GM21390 (cell line): ENCODE measurements at regions not wholly inside any gene's neighbourhood (a gene's known extent, or its start where the extent isn't known, plus 50 kb on each side); places are given as distances from the start of the nearest gene placed in this dataset.
"Not testable (repeated sequence)": the region's sequence is repeated elsewhere in the genome, so short reads cannot be mapped to it uniquely, and the experiment has no call there.

ENCODE experiments used
- ATAC-seq: cut with Tn5 transposase; IDR thresholded peaks from one replicate; pipeline ENCODE4 v1.9.1; 2021; ENCODE audit not compliant: unreplicated experiment

DNA sequence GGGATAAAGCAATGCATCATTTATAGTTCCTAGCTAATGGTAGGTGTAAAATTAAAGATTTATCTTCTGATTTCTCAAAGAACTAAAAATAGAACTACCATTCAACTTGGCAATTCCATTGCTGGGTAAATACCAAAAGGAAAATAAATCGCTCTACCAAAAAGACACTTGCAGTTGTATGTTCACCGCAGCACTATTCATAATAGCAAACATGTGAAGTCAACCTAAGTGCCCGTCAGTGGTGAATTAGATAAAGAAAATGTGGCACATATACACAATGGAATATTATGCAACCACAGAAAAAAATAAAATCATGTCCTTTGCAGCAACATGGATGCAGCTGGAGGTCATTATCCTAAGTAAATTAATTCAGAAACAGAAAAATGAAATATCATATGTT is 192.8 kb upstream of the ADRA1D start:
- no peak for ATAC-seq

GRCh38 chr20:4441191-4441590 is 192.1 kb upstream of the ADRA1D start:
- no peak for ATAC-seq

DNA sequence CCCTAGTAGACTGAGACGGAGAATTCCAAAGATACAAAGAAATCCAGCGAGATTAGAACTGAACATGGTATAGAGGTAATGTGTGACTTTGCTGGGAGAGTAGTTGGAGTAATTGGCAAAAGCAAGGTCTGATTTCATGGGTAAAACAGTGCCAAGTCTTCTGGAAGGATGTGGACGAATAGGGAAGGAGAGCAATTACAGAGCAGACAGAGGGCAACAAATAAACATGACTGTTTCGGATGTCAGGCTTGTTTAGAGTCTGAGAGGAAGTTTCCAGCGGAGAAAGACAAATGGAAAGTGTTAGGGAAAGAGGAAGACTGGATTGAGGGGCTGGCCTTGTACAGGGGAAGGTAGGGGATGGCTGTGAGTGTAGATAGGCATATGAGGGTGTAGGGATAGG is 190.4 kb upstream of the ADRA1D start:
- ATAC-seq, result no peak

DNA sequence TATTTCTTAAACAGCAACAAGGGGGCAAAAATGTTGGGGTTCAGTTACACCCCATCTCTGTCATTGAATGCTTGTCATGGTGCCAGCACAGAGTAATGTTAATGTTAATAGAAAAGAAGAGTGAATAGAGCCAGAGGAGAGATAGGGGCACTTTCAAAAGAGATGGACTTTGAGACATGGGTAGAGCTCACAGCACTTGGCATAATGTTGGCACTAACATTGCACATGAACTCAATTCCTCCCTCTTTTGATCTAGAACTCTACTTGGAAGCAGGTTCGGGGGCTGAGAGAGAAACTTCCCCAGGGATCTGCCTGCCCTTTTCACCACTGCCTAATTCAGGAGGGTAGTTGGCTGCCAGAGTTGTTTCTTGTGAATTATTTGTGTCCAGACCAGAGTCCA is 188.0 kb upstream of the ADRA1D start:
- no peak for ATAC-seq

DNA sequence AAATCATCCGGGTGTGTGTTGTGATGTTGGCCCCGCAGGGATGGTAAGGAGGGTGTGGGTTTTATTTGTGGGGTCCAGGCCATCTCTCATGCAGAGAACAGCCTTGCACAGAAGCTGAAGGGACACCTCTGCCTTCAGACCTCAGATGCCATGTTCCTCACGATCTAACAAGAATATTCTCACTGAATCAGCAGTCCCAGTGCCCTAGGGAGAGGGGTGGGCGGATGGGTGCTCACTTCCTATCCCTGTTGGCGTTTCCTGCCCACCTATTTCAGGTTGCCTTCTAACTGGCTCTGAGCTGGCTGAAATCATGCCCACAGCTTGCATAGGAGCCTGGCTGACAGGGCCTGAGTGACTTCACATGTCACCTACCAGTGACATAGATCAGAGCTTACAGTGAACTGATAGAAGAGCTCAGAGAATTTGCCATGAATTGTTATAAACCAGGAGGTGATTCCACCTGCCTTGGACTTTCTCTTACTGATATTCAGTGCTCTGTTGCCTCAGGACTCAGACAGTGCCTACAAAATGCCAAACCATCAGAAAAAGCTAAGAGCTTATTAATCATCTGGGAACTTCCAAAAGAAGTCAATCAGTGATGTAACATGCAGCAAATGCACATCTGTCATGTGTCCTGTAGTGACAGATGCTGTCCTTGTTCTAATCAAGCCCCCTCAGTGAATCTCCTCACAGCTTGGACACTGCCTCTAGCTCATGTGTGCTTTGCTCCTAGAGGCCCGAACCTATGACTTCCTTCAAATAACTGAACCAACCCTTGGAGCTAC is 186.8 kb upstream of the ADRA1D start:
- no peak for ATAC-seq

GRCh38 chr20:4435225-4435624 is 186.1 kb upstream of the ADRA1D start:
- no peak for ATAC-seq

- ATAC-seq, result no peak
Measured at GRCh38 chr20:4434681-4435080, 185.6 kb upstream of the ADRA1D start.

- no peak for ATAC-seq
Measured at GRCh38 chr20:4431446-4431845, 182.4 kb upstream of the ADRA1D start.

DNA sequence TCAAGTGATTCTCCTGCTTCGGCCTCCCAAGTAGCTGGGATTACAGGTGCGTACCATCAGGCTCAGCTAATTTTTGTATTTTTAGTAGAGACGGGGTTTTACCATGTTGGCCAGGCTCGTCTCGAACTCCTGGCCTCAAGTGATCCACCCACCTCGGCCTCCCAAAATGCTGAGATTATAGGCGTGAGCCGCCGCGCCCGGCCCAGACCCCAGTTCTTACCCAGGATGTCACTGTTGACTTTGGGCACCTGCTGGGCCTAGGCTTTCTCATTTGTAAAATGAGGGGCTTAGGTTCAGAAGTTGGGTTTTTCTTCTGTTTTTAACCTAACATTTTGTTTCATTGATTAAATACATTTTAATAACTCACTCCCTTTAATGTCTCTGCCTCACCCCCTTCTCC is 181.7 kb upstream of the ADRA1D start:
- not testable (repeated sequence) for ATAC-seq

- ATAC-seq, result no peak
Measured at GRCh38 chr20:4427940-4428586, 179.0 kb upstream of the ADRA1D start.

DNA sequence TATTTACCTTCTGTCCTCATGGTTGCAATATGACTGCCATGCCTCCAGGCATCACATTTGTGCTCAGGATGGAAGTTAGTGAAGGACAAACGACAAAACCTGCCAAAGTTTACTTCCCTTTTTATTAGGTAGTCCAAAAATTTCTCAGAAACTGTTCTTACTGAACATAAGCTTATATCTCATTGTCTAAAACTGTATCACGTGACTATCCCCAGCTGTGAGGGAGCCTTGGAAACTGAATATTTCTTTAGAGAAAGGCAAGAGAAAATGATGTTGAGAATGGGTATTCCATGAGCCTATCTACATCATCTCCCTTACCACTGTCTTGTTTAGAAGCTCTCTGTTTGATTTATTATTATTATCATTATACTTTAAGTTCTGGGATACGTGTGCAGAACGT is 169.1 kb upstream of the ADRA1D start:
- no peak for ATAC-seq

DNA sequence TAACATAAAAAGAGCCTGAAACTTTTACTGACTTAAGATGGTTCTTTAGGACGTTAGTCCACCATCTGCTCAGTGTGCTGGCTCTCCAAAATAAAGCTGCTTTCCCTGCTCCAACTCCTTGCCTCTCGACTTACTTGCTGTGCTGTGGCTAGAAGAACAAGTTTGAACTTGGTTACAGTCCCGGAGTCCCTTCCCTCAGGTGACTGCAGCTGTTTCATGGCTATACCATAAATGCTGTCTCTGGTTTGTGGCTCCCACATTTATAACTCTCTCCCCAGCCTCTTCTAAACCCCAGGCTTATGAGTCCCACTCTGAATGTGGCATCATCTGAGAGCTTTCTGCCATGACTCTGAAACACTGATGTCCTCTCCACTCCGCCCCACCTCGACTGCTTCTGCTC is 166.2 kb upstream of the ADRA1D start:
- ATAC-seq, result no peak

DNA sequence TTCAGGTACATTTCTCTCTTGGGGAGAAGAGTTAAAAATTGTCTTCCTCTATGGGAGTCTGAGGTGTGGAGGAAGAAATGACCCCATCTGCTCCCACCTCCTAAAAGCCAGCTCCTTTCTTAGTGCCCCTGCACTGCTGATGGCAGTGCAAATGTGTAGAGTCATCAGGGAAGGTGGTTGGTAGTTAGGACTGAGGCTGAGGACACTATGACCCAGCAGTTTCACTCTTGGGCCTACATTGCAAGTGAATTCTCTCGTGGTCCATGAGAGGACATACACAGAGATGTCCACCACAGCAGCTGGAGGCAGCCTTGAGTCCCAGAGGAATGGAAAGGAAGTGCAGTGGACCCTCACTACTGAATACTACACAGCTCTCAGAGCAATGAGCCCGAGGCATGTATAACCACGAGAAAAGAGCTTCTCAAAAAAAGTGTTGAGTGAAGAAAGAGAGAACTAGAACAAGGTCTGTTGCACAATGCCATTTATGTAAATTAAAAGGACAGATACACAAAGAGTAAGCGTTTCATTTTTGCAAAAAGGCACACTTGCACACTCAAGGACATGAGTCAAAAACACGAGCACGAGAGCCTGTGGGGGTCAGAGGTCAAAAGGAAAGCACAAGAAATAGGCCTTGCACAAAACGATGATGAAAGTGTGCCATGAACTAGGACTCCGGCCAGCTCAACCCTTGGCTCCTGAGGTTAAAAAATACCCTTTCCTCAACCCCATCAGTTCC is 164.4 kb upstream of the ADRA1D start:
- no peak for ATAC-seq

GRCh38 chr20:4412216-4412615 is 163.1 kb upstream of the ADRA1D start:
- no peak for ATAC-seq

GRCh38 chr20:4411744-4412143 is 162.7 kb upstream of the ADRA1D start:
- no peak for ATAC-seq

- ATAC-seq, result no peak
Measured at GRCh38 chr20:4406627-4407026, 157.5 kb upstream of the ADRA1D start.

DNA sequence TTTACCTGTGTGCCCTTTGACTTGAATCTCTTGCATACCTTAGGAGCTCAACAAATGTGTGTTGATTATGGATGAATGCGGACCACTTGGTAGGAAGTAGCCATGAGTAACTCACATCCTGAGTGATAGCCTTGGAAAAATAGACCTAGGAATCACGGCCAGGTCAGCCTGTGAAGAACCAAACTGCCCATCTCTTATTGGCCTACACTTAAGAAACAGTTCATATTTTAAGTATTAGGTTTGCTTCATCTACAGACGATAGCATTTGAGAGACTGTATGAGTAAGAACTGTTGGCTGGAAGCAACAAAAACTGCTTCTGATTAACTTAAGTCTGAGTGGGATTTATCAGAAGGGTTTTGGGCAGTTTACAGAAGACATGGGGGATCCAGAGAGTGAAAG is 152.5 kb upstream of the ADRA1D start:
- ATAC-seq, result no peak

DNA sequence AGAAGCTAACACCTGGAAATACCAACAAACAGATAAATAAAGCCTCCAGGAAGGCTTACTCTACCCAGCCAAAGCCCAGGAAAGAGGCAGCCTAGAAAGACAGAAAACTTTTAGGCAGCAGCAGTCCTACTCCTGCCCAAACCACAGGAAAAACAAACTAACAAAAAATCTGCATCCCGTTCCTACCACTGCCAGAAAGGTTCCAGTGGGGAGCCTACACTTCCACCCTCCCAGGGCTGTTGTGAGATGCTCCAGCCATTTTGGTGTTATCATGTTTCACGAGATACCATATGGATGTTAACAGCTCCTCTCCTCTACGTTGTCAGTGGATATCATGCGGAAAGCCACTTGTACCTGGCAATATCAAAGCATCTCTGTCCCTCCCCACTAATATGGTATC is 135.9 kb upstream of the ADRA1D start:
- ATAC-seq, result no peak

GRCh38 chr20:4383961-4384360 is 134.9 kb upstream of the ADRA1D start:
- no peak for ATAC-seq

DNA sequence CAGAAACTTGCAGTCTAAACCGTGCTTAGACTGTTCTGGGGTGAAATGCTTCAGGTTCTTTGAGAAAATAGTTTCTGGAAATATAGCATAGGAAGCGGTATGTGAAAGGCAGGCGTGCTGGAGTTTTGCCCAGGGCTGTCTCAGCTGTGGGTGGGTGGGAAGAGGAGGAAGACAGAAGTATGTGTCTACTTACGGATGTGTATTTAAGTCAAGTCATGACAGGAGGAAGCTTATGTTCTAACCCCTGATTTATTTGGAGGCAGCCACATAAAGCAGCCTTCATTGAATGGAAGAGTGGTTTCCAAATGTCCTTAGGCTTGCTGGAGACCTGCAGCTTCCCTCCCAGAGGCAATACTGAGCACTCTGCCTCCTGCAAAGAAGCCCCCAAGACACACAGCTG is 126.8 kb upstream of the ADRA1D start:
- ATAC-seq, result no peak

DNA sequence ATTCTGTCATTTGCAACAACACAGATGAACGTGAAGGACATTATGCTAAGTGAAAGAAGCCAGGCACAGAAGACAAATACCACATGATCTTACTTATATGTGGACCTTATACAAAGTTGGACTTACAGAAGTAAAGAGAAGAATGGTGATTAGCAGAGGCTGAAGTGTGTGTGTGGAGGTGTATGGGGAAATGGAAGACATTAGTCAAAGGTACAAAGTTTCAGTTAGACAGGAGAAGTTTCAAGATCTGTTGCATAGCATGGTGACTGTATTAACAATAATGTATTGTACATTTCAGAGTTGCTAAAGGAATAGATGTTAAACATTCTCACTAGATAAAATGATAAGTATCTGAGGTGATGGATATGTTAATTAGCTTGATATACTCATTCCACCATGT is 124.4 kb upstream of the ADRA1D start:
- no peak for ATAC-seq

DNA sequence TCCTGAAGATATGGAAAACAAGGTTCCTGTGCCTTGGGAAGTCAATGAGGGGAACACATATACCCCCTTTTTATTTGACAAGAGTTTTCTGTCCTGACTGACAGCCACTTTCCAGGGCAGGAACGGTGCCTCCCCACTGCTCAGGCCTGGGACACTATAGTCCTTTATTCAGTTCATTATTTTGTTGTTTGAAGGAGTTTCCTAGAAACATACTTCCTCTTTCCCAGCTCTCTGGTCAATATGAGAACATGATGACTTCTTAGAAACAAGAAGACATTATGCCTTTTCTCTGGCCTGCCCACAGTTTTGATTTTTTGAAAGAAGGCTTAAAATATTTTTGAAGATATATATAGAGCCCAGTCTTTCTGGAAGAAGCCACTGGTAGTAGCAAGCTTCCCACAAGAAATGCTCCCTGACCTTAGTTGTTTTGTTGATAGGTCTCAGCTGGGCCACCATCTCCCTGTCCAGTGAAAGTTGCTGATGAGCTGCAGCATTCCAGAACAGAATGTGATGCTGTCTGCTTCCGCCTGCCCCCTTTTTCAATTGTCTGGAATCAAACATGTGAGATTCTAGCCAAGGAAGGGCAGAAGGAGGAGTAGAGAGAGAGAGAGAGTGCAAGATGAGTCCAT is 122.7 kb upstream of the ADRA1D start:
- no peak for ATAC-seq
